ENCODE measurements at regions not wholly inside any gene's neighbourhood (a gene's known extent, or its start where the extent isn't known, plus 50 kb on each side); places are given as distances from the start of the nearest gene placed in this dataset.
A peak's percentile ranks its signal among the peaks of the same experiment; 100 is the strongest.

GRCh38 chr1:87236585-87236984, 92.1 kb upstream of the LMO4 start:
- H3K27ac Mint-ChIP-seq = no peak overlapping the region
- no peak for DNase-seq
- H3K4me1 Mint-ChIP-seq = peaks cover 12% of the 10 kb centered on the region
- no peak for TF ChIP-seq CTCF (IDR thresholded peaks at IDR 0.05)
- H3K9me3 Mint-ChIP-seq = no peaks in the 10 kb centered on the region
- no peaks in the 10 kb centered on the region for H3K36me3 Mint-ChIP-seq (ENCODE audit: low read depth)
- no peak overlapping the region for H3K4me3 Mint-ChIP-seq
- peaks cover 13% of the 10 kb centered on the region for H3K27me3 Mint-ChIP-seq (ENCODE audit: low read depth, poor library complexity)

- no peak for TF ChIP-seq CTCF (IDR thresholded peaks at IDR 0.05)
- Mint-ChIP-seq H3K4me1 (peaks cover 12% of the 10 kb centered on the region), H3K9me3 (no peaks in the 10 kb centered on the region), H3K27ac (peak overlapping the region; percentile 12), H3K36me3 (ENCODE audit: low read depth) (no peaks in the 10 kb centered on the region), H3K27me3 (ENCODE audit: low read depth, poor library complexity) (peaks cover 15% of the 10 kb centered on the region), H3K4me3 (no peak overlapping the region)
- no peak for DNase-seq
These were observed 88.6 kb upstream of the LMO4 start for GRCh38 chr1:87239997-87240605.

GRCh38 chr1:87240661-87241285, 87.9 kb upstream of the LMO4 start:
- DNase-seq = no peak
- Mint-ChIP-seq H3K36me3 (ENCODE audit: low read depth) (no peaks in the 10 kb centered on the region), H3K27ac (peak overlapping the region; percentile 12)

GRCh38 chr1:87242445-87243185, 86.1 kb upstream of the LMO4 start:
- TF ChIP-seq CTCF (IDR thresholded peaks at IDR 0.05) = no peak
- Mint-ChIP-seq H3K27me3 (ENCODE audit: low read depth, poor library complexity) (peaks cover 15% of the 10 kb centered on the region), H3K36me3 (ENCODE audit: low read depth) (no peaks in the 10 kb centered on the region), H3K4me3 (no peak overlapping the region), H3K9me3 (peaks cover 4% of the 10 kb centered on the region), H3K4me1 (peaks cover 17% of the 10 kb centered on the region), H3K27ac (no peak overlapping the region)
- no peak for DNase-seq

More at GRCh38 chr1:87240661-87241285, 87.9 kb upstream of the LMO4 start:
- H3K27me3 Mint-ChIP-seq (ENCODE audit: low read depth, poor library complexity) = peaks cover 15% of the 10 kb centered on the region
- H3K4me1 Mint-ChIP-seq = peaks cover 12% of the 10 kb centered on the region
- H3K4me3 Mint-ChIP-seq = no peak overlapping the region
- no peaks in the 10 kb centered on the region for H3K9me3 Mint-ChIP-seq
- TF ChIP-seq CTCF (IDR thresholded peaks at IDR 0.05) = no peak

GRCh38 chr1:87243573-87243972, 85.1 kb upstream of the LMO4 start:
- no peak overlapping the region for H3K4me3 Mint-ChIP-seq
- peaks cover 5% of the 10 kb centered on the region for H3K9me3 Mint-ChIP-seq
- TF ChIP-seq CTCF (IDR thresholded peaks at IDR 0.05) = no peak
- DNase-seq = no peak
- H3K4me1 Mint-ChIP-seq = peaks cover 17% of the 10 kb centered on the region
- peaks cover 11% of the 10 kb centered on the region for H3K27me3 Mint-ChIP-seq (ENCODE audit: low read depth, poor library complexity)
- H3K27ac Mint-ChIP-seq = no peak overlapping the region
- no peaks in the 10 kb centered on the region for H3K36me3 Mint-ChIP-seq (ENCODE audit: low read depth)
